HCT116 (cell line): ENCODE measurements at regions not wholly inside any gene's neighbourhood (a gene's known extent, or its start where the extent isn't known, plus 50 kb on each side); places are given as distances from the start of the nearest gene placed in this dataset.

ENCODE experiments used
- ATAC-seq: fragments of 200-7000 bp; cut with Tn5 transposase; 2 replicates; pipeline ENCODE4 v1.9.1; 2020; ENCODE audit warnings: mild to moderate bottlenecking, moderate library complexity
- BruUV-seq: library from RNA; stranded (reverse); fragments of 400-500 nt; replicated peaks from 2 replicates; lab custom pipeline; 2021; lab: Mats Ljungman, UMichigan
- CTCF ChIA-PET: fragments of 300-600 bp; sonication (Branson Sonifier 250); formaldehyde crosslinking; loops from one replicate; lab custom pipeline; 2021; ENCODE audit warnings: antibody characterized with exemption; lab: Charles Lee
- POLR2A ChIA-PET: fragments of 300-600, 350-600 bp; sonication (Branson Sonifier 250); formaldehyde crosslinking; loops from one replicate; lab custom pipeline; 2021; ENCODE audit warnings: antibody characterized with exemption; lab: Charles Lee
- RAD21 ChIA-PET, 2 experiments: fragments of 300-600 bp; sonication (Branson Sonifier 250); formaldehyde crosslinking; loops; one replicate each; lab custom pipeline; 2023; ENCODE audit warnings: low total read pairs in 2 of 2; ENCODE audit not compliant: uncharacterized antibody in 2 of 2, unreplicated experiment in 2 of 2, low non-redundant PET in 1 of 2; lab: Charles Lee
- DNase-seq: peaks from one replicate; pipeline ENCODE4 v3.0.0-alpha.2; 2010; ENCODE audit warnings: low read depth, low spot score
- H2AFZ ChIP-seq: fragments of 200-600 bp; shearing (Covaris generic), sonication (generic); 2 replicates; pipeline ENCODE4 v1.6.1; 2017; ENCODE audit warnings: low read depth, mixed run types, mixed read lengths, antibody characterized with exemption, low read length; ENCODE audit not compliant: poor library complexity, severe bottlenecking
- H3K27ac ChIP-seq: 2 replicates; pipeline ENCODE4 v1.5.1; 2012; ENCODE audit warnings: low read depth, low read length
- H3K27me3 ChIP-seq: fragments of 200-600 bp; sonication (generic); 2 replicates; pipeline ENCODE4 v1.6.1; 2016; ENCODE audit warnings: mixed run types, low read length, mixed read lengths; ENCODE audit not compliant: insufficient read depth
- H3K36me3 ChIP-seq, 2 experiments: fragments of 200-500 bp in 1 of 2; fragments of 200-600 bp in 1 of 2; sonication (Bioruptor generic) in 1 of 2; sonication (generic) in 1 of 2; 2 replicates each; pipeline versions ENCODE4 v1.5.1 to v1.6.1; 2014 to 2016; ENCODE audit warnings: low read length in 2 of 2, inconsistent platforms in 1 of 2, mixed read lengths in 1 of 2, mixed run types in 1 of 2; ENCODE audit not compliant: insufficient read depth in 2 of 2, control insufficient read depth in 1 of 2
- H3K4me1 ChIP-seq, 2 experiments: fragments of 200-600 bp in 1 of 2; sonication (generic) in 1 of 2; 2 replicates each; pipeline versions ENCODE4 v1.5.1 to v1.6.1; 2012 to 2017; ENCODE audit warnings: low read length in 2 of 2, inconsistent platforms in 1 of 2, mild to moderate bottlenecking in 1 of 2, mixed read lengths in 1 of 2, mixed run types in 1 of 2, moderate library complexity in 1 of 2; ENCODE audit not compliant: insufficient read depth in 2 of 2, control insufficient read depth in 1 of 2
- H3K4me2 ChIP-seq: fragments of 200-600 bp; sonication (generic); 2 replicates; pipeline ENCODE4 v1.6.1; 2017; ENCODE audit warnings: mixed run types, low read length, mixed read lengths
- H3K4me3 ChIP-seq, 2 experiments: fragments of 200-600 bp in 1 of 2; sonication (generic) in 1 of 2; replicated peaks in 1 of 2; 2 replicates each; pipeline ENCODE4 v1.5.1; 2011 to 2016; ENCODE audit warnings: low read length in 2 of 2, control low read depth in 1 of 2, low read depth in 1 of 2, mild to moderate bottlenecking in 1 of 2, mixed read lengths in 1 of 2, mixed run types in 1 of 2
- H3K79me2 ChIP-seq: fragments of 200-600 bp; sonication (generic); 2 replicates; pipeline ENCODE4 v1.6.1; 2017; ENCODE audit warnings: mild to moderate bottlenecking, mixed run types, low read length, moderate library complexity, mixed read lengths; ENCODE audit not compliant: insufficient read depth
- H3K9ac ChIP-seq: fragments of 200-600 bp; sonication (generic); 2 replicates; pipeline ENCODE4 v1.6.1; 2016; ENCODE audit warnings: low read length, mixed read lengths
- H3K9me2 ChIP-seq: fragments of 200-600 bp; sonication (generic), shearing (Covaris generic); 2 replicates; pipeline ENCODE4 v1.6.1; 2017; ENCODE audit warnings: mixed run types, mild to moderate bottlenecking, moderate library complexity; ENCODE audit not compliant: insufficient read depth
- H3K9me3 ChIP-seq, 2 experiments: fragments of 200-500 bp in 1 of 2; fragments of 200-600 bp in 1 of 2; sonication (Bioruptor generic) in 1 of 2; sonication (generic) in 1 of 2; 2 replicates each; pipeline ENCODE4 v1.6.1; 2014 to 2017; ENCODE audit warnings: low read length in 2 of 2, mixed read lengths in 2 of 2, inconsistent platforms in 1 of 2, low read depth in 1 of 2, mild to moderate bottlenecking in 1 of 2, mixed run types in 1 of 2, moderate library complexity in 1 of 2; ENCODE audit not compliant: control insufficient read depth in 1 of 2, insufficient read depth in 1 of 2
- H4K20me1 ChIP-seq: fragments of 200-600 bp; sonication (generic), shearing (Covaris generic); 2 replicates; pipeline ENCODE4 v1.6.1; 2017; ENCODE audit warnings: mixed run types, mild to moderate bottlenecking, moderate library complexity; ENCODE audit not compliant: insufficient read depth
- CBX3 ChIP-seq: IDR thresholded peaks from 2 replicates; pipeline ENCODE4 v1.6.1; 2012; ENCODE audit warnings: low read depth
- CEBPB ChIP-seq: IDR thresholded peaks from 2 replicates; pipeline ENCODE4 v1.6.1; 2012; ENCODE audit warnings: low read depth
- CTCF ChIP-seq, 3 experiments: fragments of 200-600 bp in 1 of 3; sonication (generic) in 1 of 3; IDR thresholded peaks in 2 of 3; conservative IDR thresholded peaks in 1 of 3; 2 replicates each; pipeline ENCODE4 v1.5.1; 2012 to 2017; ENCODE audit warnings: low read depth in 2 of 3, low read length in 2 of 3, antibody characterized with exemption in 1 of 3, borderline replicate concordance in 1 of 3, control low read depth in 1 of 3, mild to moderate bottlenecking in 1 of 3, mixed read lengths in 1 of 3, mixed run types in 1 of 3, moderate library complexity in 1 of 3; ENCODE audit not compliant: insufficient read depth in 1 of 3
- EZH2 ChIP-seq: fragments of 200-600 bp; sonication (generic); IDR thresholded peaks from 2 replicates; pipeline ENCODE4 v1.6.1; 2017; ENCODE audit warnings: antibody characterized with exemption, mixed run types
- EZH2phosphoT487 ChIP-seq: fragments of 200-600 bp; IDR thresholded peaks from 2 replicates; pipeline ENCODE4 v1.6.1; 2018; ENCODE audit warnings: antibody characterized with exemption, borderline replicate concordance
- MAX ChIP-seq: IDR thresholded peaks from 2 replicates; pipeline ENCODE4 v1.6.1; 2012
- POLR2A ChIP-seq: IDR thresholded peaks from 2 replicates; pipeline ENCODE4 v1.7.0; 2011; ENCODE audit warnings: borderline replicate concordance; ENCODE audit not compliant: insufficient read depth, insufficient read length; ENCODE audit errors: extremely low read depth
- POLR2AphosphoS5 ChIP-seq: IDR thresholded peaks from 2 replicates; pipeline ENCODE4 v1.6.1; 2011; ENCODE audit warnings: mild to moderate bottlenecking, low read depth, low read length, moderate library complexity
- RAD21 ChIP-seq: IDR thresholded peaks from 2 replicates; pipeline ENCODE4 v1.6.1; 2012; ENCODE audit warnings: low read depth, mild to moderate bottlenecking
- REST ChIP-seq: IDR thresholded peaks from 2 replicates; pipeline ENCODE4 v1.6.1; 2012; ENCODE audit warnings: low read depth
- SIN3A ChIP-seq: IDR thresholded peaks from 2 replicates; pipeline ENCODE4 v1.6.1; 2012; ENCODE audit warnings: low read depth
- SP1 ChIP-seq: IDR thresholded peaks from 2 replicates; pipeline ENCODE4 v1.6.1; 2012; ENCODE audit warnings: low read depth
- YY1 ChIP-seq: IDR thresholded peaks from 2 replicates; pipeline ENCODE4 v1.6.1; 2011; ENCODE audit warnings: low read length, low read depth, moderate library complexity, mild to moderate bottlenecking; ENCODE audit not compliant: insufficient replicate concordance; ENCODE audit errors: extremely low read depth
- ZFX ChIP-seq: fragments of 450-650 bp; IDR thresholded peaks from 2 replicates; pipeline ENCODE4 v1.6.1; 2017
- intact Hi-C: fragments of 100-400 bp; cut with micrococcal nuclease; formaldehyde crosslinking; loops from 2 replicates; pipeline ENCODE4 v1.10.0; 2022

- Histone ChIP-seq H2AFZ (no peak overlapping the region), H3K27ac (no peak overlapping the region), H3K9ac (no peak overlapping the region), H3K9me2 (no peaks in the 10 kb centered on the region), H4K20me1 (no peaks in the 10 kb centered on the region), H3K36me3 (no peaks in the 10 kb centered on the region), H3K4me3 (no peak overlapping the region), H3K4me1 (no peaks in the 10 kb centered on the region), H3K9me3 (no peaks in the 10 kb centered on the region), H3K27me3 (no peaks in the 10 kb centered on the region; the same call in 1 of the 2 replicates), H3K4me2 (no peak overlapping the region), H3K79me2 (no peaks in the 10 kb centered on the region)
- intact Hi-C loops: no loop called here
- ChIA-PET RAD21 (no interaction called here), CTCF (no interaction called here), POLR2A (no interaction called here)
- ATAC-seq: no peak
- no TSS peak for BruUV-seq
- DNase-seq: no peak
- TF ChIP-seq SP1: no peak
- TF ChIP-seq CTCF (IDR thresholded peaks at IDR 0.05 in 2 of 3, conservative IDR thresholded peaks at IDR 0.05 in 1 of 3; ENCODE audit: borderline replicate concordance in 1 of 3, insufficient read depth in 1 of 3, low read depth in 2 of 3, low read length in 2 of 3): no peak
- no peak for TF ChIP-seq SIN3A
- TF ChIP-seq CBX3: no peak
- TF ChIP-seq REST: no peak
- TF ChIP-seq EZH2phosphoT487: no peak
- TF ChIP-seq EZH2: no peak
- TF ChIP-seq RAD21: no peak
- TF ChIP-seq YY1: no peak
- no peak for TF ChIP-seq ZFX
- TF ChIP-seq MAX: no peak
- no peak for TF ChIP-seq CEBPB
- TF ChIP-seq POLR2A: no peak
- TF ChIP-seq POLR2AphosphoS5: no peak
- TF ChIP-seq, all 23 proteins: peak for 0
Measured at GRCh38 chrX:26558719-26559386, 342.9 kb downstream of the MAGEB5 start.
